HG03442 (cell line): ENCODE measurements at regions not wholly inside any gene's neighbourhood (a gene's known extent, or its start where the extent isn't known, plus 50 kb on each side); places are given as distances from the start of the nearest gene placed in this dataset.
"Not testable (repeated sequence)": the region's sequence is repeated elsewhere in the genome, so short reads cannot be mapped to it uniquely, and the experiment has no call there.

ENCODE experiments used
- ATAC-seq: cut with Tn5 transposase; IDR thresholded peaks from one replicate; pipeline ENCODE4 v1.9.1; 2021; ENCODE audit warnings: mild to moderate bottlenecking, moderate library complexity; ENCODE audit not compliant: unreplicated experiment

GRCh38 chrX:97995834-97996233, 1112.1 kb downstream of the RPA4 start:
- no peak for ATAC-seq

- no peak for ATAC-seq
These were observed 1145.0 kb downstream of the RPA4 start for GRCh38 chrX:98028691-98029090.

- no peak for ATAC-seq
These were observed 1146.2 kb downstream of the RPA4 start for GRCh38 chrX:98029861-98030260.

GRCh38 chrX:98057176-98057575, 1173.5 kb downstream of the RPA4 start:
- ATAC-seq = no peak

GRCh38 chrX:98065151-98065550, 1181.4 kb downstream of the RPA4 start:
- ATAC-seq = no peak

GRCh38 chrX:98067611-98068010, 1183.9 kb downstream of the RPA4 start:
- ATAC-seq = no peak

GRCh38 chrX:98068024-98068580, 1184.4 kb downstream of the RPA4 start:
- no peak for ATAC-seq

GRCh38 chrX:98071331-98071730, 1187.6 kb downstream of the RPA4 start:
- ATAC-seq = no peak

GRCh38 chrX:98077440-98077839, 1193.7 kb downstream of the RPA4 start:
- no peak for ATAC-seq

- no peak for ATAC-seq
These were observed 1228.0 kb downstream of the RPA4 start for GRCh38 chrX:98111684-98112083.

GRCh38 chrX:98114021-98114420, 1230.3 kb downstream of the RPA4 start:
- ATAC-seq = no peak

GRCh38 chrX:98141466-98141865, 1257.8 kb downstream of the RPA4 start:
- ATAC-seq = no peak

GRCh38 chrX:98191003-98191402, 1307.3 kb downstream of the RPA4 start:
- ATAC-seq = no peak

GRCh38 chrX:98194036-98194435, 1310.3 kb downstream of the RPA4 start:
- no peak for ATAC-seq

- no peak for ATAC-seq
These were observed 1320.1 kb downstream of the RPA4 start for GRCh38 chrX:98203800-98204199.

- no peak for ATAC-seq
These were observed 1324.2 kb downstream of the RPA4 start for GRCh38 chrX:98207947-98208346.

GRCh38 chrX:98231003-98231402, 1347.3 kb downstream of the RPA4 start:
- no peak for ATAC-seq

- not testable (repeated sequence) for ATAC-seq
These were observed 1356.4 kb downstream of the RPA4 start for GRCh38 chrX:98240061-98240460.

- ATAC-seq = no peak
These were observed 1379.4 kb downstream of the RPA4 start for GRCh38 chrX:98263135-98263534.

- no peak for ATAC-seq
These were observed 1406.0 kb downstream of the RPA4 start for GRCh38 chrX:98289726-98290125.

- no peak for ATAC-seq
These were observed 1410.6 kb downstream of the RPA4 start for GRCh38 chrX:98294310-98294709.

- ATAC-seq = no peak
These were observed 1412.4 kb downstream of the RPA4 start for GRCh38 chrX:98296129-98296528.

GRCh38 chrX:98299785-98300184, 1416.1 kb downstream of the RPA4 start:
- no peak for ATAC-seq
